ENCODE measurements at regions not wholly inside any gene's neighbourhood (a gene's known extent, or its start where the extent isn't known, plus 50 kb on each side); places are given as distances from the start of the nearest gene placed in this dataset.

- H4K20me1 ChIP-seq (replicated peaks; ENCODE audit: insufficient read depth) = no peaks in the 10 kb centered on the region
- no peaks in the 10 kb centered on the region for H3K36me3 ChIP-seq (ENCODE audit: insufficient read depth)
- H3K27ac Mint-ChIP-seq = no peak overlapping the region
- TF ChIP-seq NANOG (IDR thresholded peaks at IDR 0.05; ENCODE audit: borderline replicate concordance) (no peak), POLR2AphosphoS5 (IDR thresholded peaks at IDR 0.05; ENCODE audit: low read depth) (no peak), CTCF (conservative IDR thresholded peaks at IDR 0.05; ENCODE audit: low read depth in 2 of 2) (no peak), ZNF462 (CRISPR knock-in tag; IDR thresholded peaks at IDR 0.05) (no peak), STAT1 (IDR thresholded peaks at IDR 0.05; ENCODE audit: unreplicated experiment) (no peak), JUNB (IDR thresholded peaks at IDR 0.05; ENCODE audit: unreplicated experiment) (no peak), REST (IDR thresholded peaks at IDR 0.05; ENCODE audit: unreplicated experiment) (no peak), EZH2phosphoT487 (IDR thresholded peaks at IDR 0.05; ENCODE audit: unreplicated experiment) (no peak), ZNF331 (CRISPR knock-in tag; IDR thresholded peaks at IDR 0.05; ENCODE audit: low read depth) (no peak), EZH2 (IDR thresholded peaks at IDR 0.05; ENCODE audit: low read depth, unreplicated experiment) (no peak), ZNF114 (CRISPR knock-in tag; IDR thresholded peaks at IDR 0.05) (no peak), CREB1 (CRISPR knock-in tag; IDR thresholded peaks at IDR 0.05; ENCODE audit: low read depth) (no peak), ETS1 (IDR thresholded peaks at IDR 0.05) (no peak)
- no peak overlapping the region for H3K4me2 ChIP-seq
- H3K4me1 Mint-ChIP-seq = peaks cover 11% of the 10 kb centered on the region; the same call in 2 of the 3 replicates
- peaks cover 49% of the 10 kb centered on the region for H3K27me3 ChIP-seq (ENCODE audit: insufficient read depth)
- no peaks in the 10 kb centered on the region for H3K36me3 Mint-ChIP-seq (ENCODE audit: low read depth)
- no peaks in the 10 kb centered on the region for H3F3A ChIP-seq (replicated peaks; ENCODE audit: low read depth)
- H3K4me3 Mint-ChIP-seq = no peak overlapping the region
- H3K27ac ChIP-seq (ENCODE audit: low read depth) = no peak overlapping the region
- no peaks in the 10 kb centered on the region for H3K9me2 ChIP-seq (ENCODE audit: insufficient read depth)
- no peaks in the 10 kb centered on the region for H3K9me3 Mint-ChIP-seq
- no peaks in the 10 kb centered on the region for H3K79me2 ChIP-seq (replicated peaks; ENCODE audit: insufficient read depth)
- H3K4me3 ChIP-seq = no peak overlapping the region
- ATAC-seq = no peak
- no peak for DNase-seq (ENCODE audit: low spot score)
- peaks cover 2% of the 10 kb centered on the region for H3K27me3 Mint-ChIP-seq (ENCODE audit: insufficient read depth, low read depth, poor library complexity)
- no peak overlapping the region for H2AFZ ChIP-seq
- no peaks in the 10 kb centered on the region; the same call in 1 of the 2 replicates for H3K4me1 ChIP-seq (ENCODE audit: insufficient read depth)
These were observed 1379.0 kb upstream of the MIR17HG start for GRCh38 chr13:89968470-89968869.

Measured in GM23338 (cell line).